IPS-18c (cell line): ENCODE measurements at regions not wholly inside any gene's neighbourhood (a gene's known extent, or its start where the extent isn't known, plus 50 kb on each side); places are given as distances from the start of the nearest gene placed in this dataset.

ENCODE experiments used
- H3K4me3 ChIP-seq: 2 replicates; pipeline ENCODE4 v1.7.0; 2013; ENCODE audit warnings: low read depth, mild to moderate bottlenecking, low read length, moderate library complexity; ENCODE audit not compliant: insufficient read depth
- H3K9me3 ChIP-seq: one replicate; pipeline ENCODE4 v1.6.1; 2013; ENCODE audit warnings: mild to moderate bottlenecking, low read length, moderate library complexity; ENCODE audit not compliant: control insufficient read depth, insufficient read depth

GRCh38 chr14:81855007-81855406 lies 321.4 kb upstream of the SEL1L start:
- Histone ChIP-seq H3K4me3 (no peak overlapping the region), H3K9me3 (no peaks in the 10 kb centered on the region)

GRCh38 chr14:81859046-81859445 lies 325.4 kb upstream of the SEL1L start:
- H3K4me3 ChIP-seq, result no peak overlapping the region
- no peaks in the 10 kb centered on the region for H3K9me3 ChIP-seq

- H3K4me3 ChIP-seq, result no peak overlapping the region
- H3K9me3 ChIP-seq, result no peaks in the 10 kb centered on the region
These were observed 334.5 kb upstream of the SEL1L start for GRCh38 chr14:81868172-81868571.

- no peaks in the 10 kb centered on the region for H3K9me3 ChIP-seq
These were observed 338.1 kb upstream of the SEL1L start for GRCh38 chr14:81871706-81872105.

GRCh38 chr14:81884382-81884781 lies 350.7 kb upstream of the SEL1L start:
- Histone ChIP-seq H3K9me3 (no peaks in the 10 kb centered on the region), H3K4me3 (no peak overlapping the region)

More at GRCh38 chr14:81871706-81872105, 338.1 kb upstream of the SEL1L start:
- H3K4me3 ChIP-seq, result no peak overlapping the region

- H3K9me3 ChIP-seq, result no peaks in the 10 kb centered on the region
- no peak overlapping the region for H3K4me3 ChIP-seq
These were observed 352.9 kb upstream of the SEL1L start for GRCh38 chr14:81886588-81886987.

- no peaks in the 10 kb centered on the region for H3K9me3 ChIP-seq
- no peak overlapping the region for H3K4me3 ChIP-seq
These were observed 355.9 kb upstream of the SEL1L start for GRCh38 chr14:81889529-81889928.

- Histone ChIP-seq H3K9me3 (no peaks in the 10 kb centered on the region), H3K4me3 (no peak overlapping the region)
These were observed 356.4 kb upstream of the SEL1L start for GRCh38 chr14:81890020-81890419.

GRCh38 chr14:81903477-81903876 lies 369.8 kb upstream of the SEL1L start:
- Histone ChIP-seq H3K4me3 (no peak overlapping the region), H3K9me3 (no peaks in the 10 kb centered on the region)

- Histone ChIP-seq H3K4me3 (no peak overlapping the region), H3K9me3 (no peaks in the 10 kb centered on the region)
These were observed 393.4 kb upstream of the SEL1L start for GRCh38 chr14:81927070-81927469.

GRCh38 chr14:81931828-81932227 lies 398.2 kb upstream of the SEL1L start:
- H3K9me3 ChIP-seq, result no peaks in the 10 kb centered on the region
- no peak overlapping the region for H3K4me3 ChIP-seq

- no peak overlapping the region for H3K4me3 ChIP-seq
- H3K9me3 ChIP-seq, result no peaks in the 10 kb centered on the region
These were observed 402.7 kb upstream of the SEL1L start for GRCh38 chr14:81936348-81936747.

GRCh38 chr14:81936902-81937301 lies 403.2 kb upstream of the SEL1L start:
- no peak overlapping the region for H3K4me3 ChIP-seq
- H3K9me3 ChIP-seq, result no peaks in the 10 kb centered on the region

GRCh38 chr14:81938341-81938740 lies 404.7 kb upstream of the SEL1L start:
- Histone ChIP-seq H3K9me3 (no peaks in the 10 kb centered on the region), H3K4me3 (no peak overlapping the region)

GRCh38 chr14:81940651-81941050 lies 407.0 kb upstream of the SEL1L start:
- Histone ChIP-seq H3K9me3 (no peaks in the 10 kb centered on the region), H3K4me3 (no peak overlapping the region)

- Histone ChIP-seq H3K4me3 (no peak overlapping the region), H3K9me3 (no peaks in the 10 kb centered on the region)
These were observed 408.4 kb upstream of the SEL1L start for GRCh38 chr14:81942071-81942470.

GRCh38 chr14:81946375-81946774 lies 412.7 kb upstream of the SEL1L start:
- Histone ChIP-seq H3K9me3 (no peaks in the 10 kb centered on the region), H3K4me3 (no peak overlapping the region)

GRCh38 chr14:81946834-81947798 lies 413.5 kb upstream of the SEL1L start:
- H3K9me3 ChIP-seq, result no peaks in the 10 kb centered on the region
- H3K4me3 ChIP-seq, result no peak overlapping the region

GRCh38 chr14:81952917-81953316 lies 419.3 kb upstream of the SEL1L start:
- Histone ChIP-seq H3K9me3 (no peaks in the 10 kb centered on the region), H3K4me3 (no peak overlapping the region)
